ENCODE measurements at regions not wholly inside any gene's neighbourhood (a gene's known extent, or its start where the extent isn't known, plus 50 kb on each side); places are given as distances from the start of the nearest gene placed in this dataset.

DNA sequence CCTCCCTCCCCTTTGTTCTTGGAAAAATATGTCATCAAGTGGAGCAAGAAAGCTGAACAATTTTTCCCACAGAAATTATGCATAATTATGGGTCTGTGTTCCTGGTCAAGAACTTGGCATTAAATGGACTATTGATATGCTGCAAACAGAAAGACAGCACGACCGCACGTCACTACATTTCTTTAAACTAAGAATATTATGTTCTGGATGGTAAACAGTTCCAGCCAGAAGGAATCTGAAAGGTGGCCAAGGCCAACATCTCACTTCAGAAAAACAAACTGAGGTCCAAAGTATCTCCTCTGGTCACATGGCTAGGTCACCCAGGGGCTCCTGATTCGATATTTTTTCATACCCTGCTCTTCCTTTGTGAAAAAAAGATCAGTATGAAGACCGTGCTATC is 173.3 kb upstream of the GAS1 start:
- no peak overlapping the region for H2BK5ac ChIP-seq (ENCODE audit: low read depth, low read length)
- H3K36me3 ChIP-seq (ENCODE audit: control insufficient read depth in 2 of 4, insufficient read depth in 4 of 4, low read length in 3 of 4) = no peaks in the 10 kb centered on the region
- H3K27ac ChIP-seq (ENCODE audit: low read depth, low read length) = no peak overlapping the region
- ChIA-PET CTCF (ENCODE audit: partially characterized antibody) (no interaction called here), POLR2A (ENCODE audit: partially characterized antibody) (no interaction called here)
- H3K56ac ChIP-seq (replicated peaks; ENCODE audit: insufficient read length, low read depth, low read length) = no peak overlapping the region
- no peak overlapping the region for H2AK5ac ChIP-seq (ENCODE audit: low read depth, low read length)
- H3K14ac ChIP-seq (ENCODE audit: insufficient read length) = no peak overlapping the region
- H3K79me2 ChIP-seq (ENCODE audit: control insufficient read depth in 1 of 2, insufficient read depth in 2 of 2, low read length in 2 of 2) = no peaks in the 10 kb centered on the region
- no peak overlapping the region for H2BK15ac ChIP-seq (ENCODE audit: low read length)
- H3K18ac ChIP-seq (ENCODE audit: extremely low read depth, low read length) = no peak overlapping the region
- no peak overlapping the region for H3K4ac ChIP-seq (replicated peaks; ENCODE audit: insufficient read length, low read depth, low read length)
- H4K8ac ChIP-seq (ENCODE audit: extremely low read depth, insufficient read depth, low read length) = no peak overlapping the region
- no peak overlapping the region for H4K91ac ChIP-seq (replicated peaks; ENCODE audit: insufficient read length, low read length)
- no peak overlapping the region for H4K5ac ChIP-seq (ENCODE audit: insufficient read length, low read depth, low read length)
- no peaks in the 10 kb centered on the region for H4K20me1 ChIP-seq (replicated peaks in 1 of 2; ENCODE audit: control insufficient read depth in 1 of 2, insufficient read depth in 2 of 2, low read length in 2 of 2)
- no peaks in the 10 kb centered on the region for H3K27me3 ChIP-seq (replicated peaks in 1 of 4; ENCODE audit: control insufficient read depth in 3 of 4, extremely low read depth in 1 of 4, insufficient read depth in 3 of 4, low read length in 3 of 4)
- no peak overlapping the region for H2BK120ac ChIP-seq (replicated peaks; ENCODE audit: low read depth, low read length)
- H3K23ac ChIP-seq (ENCODE audit: insufficient read length) = no peak overlapping the region
- no peaks in the 10 kb centered on the region for H3K23me2 ChIP-seq (ENCODE audit: low read depth, low read length)
- H3K79me1 ChIP-seq (ENCODE audit: low read depth, low read length) = no peaks in the 10 kb centered on the region
- H3K4me1 ChIP-seq (replicated peaks in 1 of 4; ENCODE audit: control insufficient read depth in 3 of 4, insufficient read depth in 4 of 4, low read length in 3 of 4) = no peaks in the 10 kb centered on the region
- no peak overlapping the region for H3K4me2 ChIP-seq (ENCODE audit: insufficient read depth in 1 of 2, low read depth in 2 of 2, low read length in 2 of 2)
- no peak overlapping the region for H3K4me3 ChIP-seq (ENCODE audit: extremely low read depth in 1 of 4, insufficient read depth in 2 of 4, low read depth in 3 of 4, low read length in 4 of 4)
- FAIRE-seq = no peak
- WGBS, 2 experiments (ENCODE audit: extremely low coverage in 1 of 2, insufficient coverage in 1 of 2, insufficient read length in 1 of 2, insufficient replicate concordance in 2 of 2, low coverage in 1 of 2, low lambda C conversion rate in 2 of 2, missing lambda C conversion rate in 1 of 2) = 93% methylated on average over 5 of the region's 5 CpGs; no CpG with 5 or more reads in 1 of the 2 experiments
- no peak overlapping the region for H3K9ac ChIP-seq (replicated peaks in 1 of 4; ENCODE audit: extremely low read depth in 1 of 4, low read depth in 3 of 4, low read length in 3 of 4)
- no peak overlapping the region for H2BK12ac ChIP-seq (ENCODE audit: low read depth, low read length)
- no peak overlapping the region for H2BK20ac ChIP-seq (ENCODE audit: low read length)
- no peaks in the 10 kb centered on the region for H3K9me3 ChIP-seq (ENCODE audit: insufficient read depth in 2 of 2, low read depth in 1 of 2, low read length in 1 of 2)
- no peak for DNase-seq (ENCODE audit: low read depth in 1 of 2, low spot score in 2 of 2)
- H2AFZ ChIP-seq (ENCODE audit: low read length) = no peak overlapping the region
- TF ChIP-seq POU5F1 (IDR thresholded peaks at IDR 0.05; ENCODE audit: low read depth, low read length) = no peak
- no peak for TF ChIP-seq CBX8 (IDR thresholded peaks at IDR 0.05; ENCODE audit: borderline replicate concordance, low read depth, low read length)
- no peak for TF ChIP-seq SP2 (IDR thresholded peaks at IDR 0.05; ENCODE audit: low read length)
- TF ChIP-seq EGR1 (IDR thresholded peaks at IDR 0.05; ENCODE audit: borderline replicate concordance, low read depth, low read length) = no peak
- no peak for TF ChIP-seq CBX5 (IDR thresholded peaks at IDR 0.05; ENCODE audit: low read depth, low read length)
- TF ChIP-seq, protein P1, sequence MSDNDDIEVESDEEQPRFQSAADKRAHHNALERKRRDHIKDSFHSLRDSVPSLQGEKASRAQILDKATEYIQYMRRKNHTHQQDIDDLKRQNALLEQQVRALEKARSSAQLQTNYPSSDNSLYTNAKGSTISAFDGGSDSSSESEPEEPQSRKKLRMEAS (IDR thresholded peaks at IDR 0.05) = no peak
- no peak for TF ChIP-seq RXRA (IDR thresholded peaks at IDR 0.05; ENCODE audit: insufficient read depth, low read depth, low read length)
- TF ChIP-seq CEBPB (IDR thresholded peaks at IDR 0.05; ENCODE audit: low read depth, low read length) = no peak
- no peak for TF ChIP-seq TAF7 (optimal IDR thresholded peaks at IDR 0.05; ENCODE audit: borderline replicate concordance, low read depth, low read length)
- TF ChIP-seq, protein P2, sequence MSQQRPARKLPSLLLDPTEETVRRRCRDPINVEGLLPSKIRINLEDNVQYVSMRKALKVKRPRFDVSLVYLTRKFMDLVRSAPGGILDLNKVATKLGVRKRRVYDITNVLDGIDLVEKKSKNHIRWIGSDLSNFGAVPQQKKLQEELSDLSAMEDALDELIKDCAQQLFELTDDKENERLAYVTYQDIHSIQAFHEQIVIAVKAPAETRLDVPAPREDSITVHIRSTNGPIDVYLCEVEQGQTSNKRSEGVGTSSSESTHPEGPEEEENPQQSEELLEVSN (IDR thresholded peaks at IDR 0.05) = no peak
- TF ChIP-seq RNF2 (IDR thresholded peaks at IDR 0.05; ENCODE audit: borderline replicate concordance, low read depth, low read length, missing control alignments, poor library complexity, severe bottlenecking) = no peak
- no peak for TF ChIP-seq POLR2A (IDR thresholded peaks at IDR 0.05; ENCODE audit: control extremely low read depth in 1 of 2, low read depth in 2 of 2, low read length in 2 of 2)
- TF ChIP-seq EP300 (IDR thresholded peaks at IDR 0.05; ENCODE audit: borderline replicate concordance in 1 of 2, low read depth in 2 of 2, low read length in 2 of 2) = no peak
- TF ChIP-seq PHF8 (conservative IDR thresholded peaks at IDR 0.05; ENCODE audit: low read depth, low read length) = no peak
- TF ChIP-seq POLR2AphosphoS5 (IDR thresholded peaks at IDR 0.05; ENCODE audit: low read depth, low read length) = no peak
